HK-2 (cell line): ENCODE measurements at regions not wholly inside any gene's neighbourhood (a gene's known extent, or its start where the extent isn't known, plus 50 kb on each side); places are given as distances from the start of the nearest gene placed in this dataset.
"Not testable (repeated sequence)": the region's sequence is repeated elsewhere in the genome, so short reads cannot be mapped to it uniquely, and the experiment has no call there.

ENCODE experiments used
- DNase-seq: peaks from one replicate; pipeline ENCODE4 v3.0.0-alpha.2; 2018; ENCODE audit not compliant: unreplicated experiment

DNA sequence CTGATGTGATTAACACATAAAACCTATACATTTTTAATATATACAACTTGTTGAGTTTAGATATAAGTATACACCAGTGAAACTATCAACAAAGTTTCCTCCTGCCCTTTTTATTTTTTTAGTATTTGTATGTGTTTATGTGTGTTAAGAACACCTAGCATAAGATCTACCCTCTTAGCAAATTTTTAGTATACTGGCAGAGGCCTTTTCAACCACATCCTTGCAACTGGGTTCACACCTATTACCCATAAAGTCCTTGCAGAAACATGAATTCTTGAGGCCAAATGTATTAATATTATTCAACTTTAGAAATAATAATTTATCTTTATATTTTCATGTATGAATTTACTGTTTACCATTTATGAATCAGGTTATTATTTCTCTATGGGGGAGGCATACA is 119.7 kb upstream of the CRIM1 start:
- DNase-seq, result no peak

DNA sequence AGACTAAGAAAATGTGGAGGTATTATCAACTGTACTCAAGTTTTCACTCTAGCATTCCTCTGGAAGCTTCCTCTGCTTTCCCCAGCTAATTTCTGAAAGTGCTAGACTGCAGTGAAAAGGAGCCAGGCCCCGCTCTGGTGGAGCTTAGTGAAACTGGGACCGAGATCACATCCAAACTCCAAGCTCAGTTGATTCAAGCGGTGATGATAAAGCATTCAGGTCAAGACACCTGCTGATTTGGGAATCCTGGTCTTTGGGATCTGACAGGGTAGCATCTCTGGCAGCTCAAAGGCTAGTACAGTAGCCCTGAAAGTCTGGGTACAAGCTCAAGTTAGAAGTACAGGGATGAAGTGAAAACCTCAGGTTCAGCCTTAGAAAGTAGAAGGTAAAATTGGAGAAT is 120.2 kb upstream of the CRIM1 start:
- no peak for DNase-seq

DNA sequence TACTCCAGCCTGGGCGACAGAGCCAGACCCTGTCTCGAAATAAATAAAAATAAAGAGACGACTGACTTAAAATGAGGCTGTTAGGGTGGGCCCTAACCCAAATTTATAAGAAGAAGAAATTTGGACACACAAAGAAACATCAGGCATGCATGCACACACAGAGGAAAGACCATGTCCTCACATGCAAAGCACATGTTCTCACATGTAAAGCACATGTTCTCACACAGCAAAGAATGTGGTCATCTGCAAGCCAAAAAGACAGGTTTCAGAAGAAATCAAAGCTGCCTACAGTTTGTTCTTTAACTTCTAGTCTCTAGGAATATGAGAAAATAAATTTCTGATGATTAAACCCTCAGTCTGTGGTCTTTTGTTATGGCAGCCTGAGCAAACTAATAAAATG is 132.3 kb upstream of the CRIM1 start:
- no peak for DNase-seq

DNA sequence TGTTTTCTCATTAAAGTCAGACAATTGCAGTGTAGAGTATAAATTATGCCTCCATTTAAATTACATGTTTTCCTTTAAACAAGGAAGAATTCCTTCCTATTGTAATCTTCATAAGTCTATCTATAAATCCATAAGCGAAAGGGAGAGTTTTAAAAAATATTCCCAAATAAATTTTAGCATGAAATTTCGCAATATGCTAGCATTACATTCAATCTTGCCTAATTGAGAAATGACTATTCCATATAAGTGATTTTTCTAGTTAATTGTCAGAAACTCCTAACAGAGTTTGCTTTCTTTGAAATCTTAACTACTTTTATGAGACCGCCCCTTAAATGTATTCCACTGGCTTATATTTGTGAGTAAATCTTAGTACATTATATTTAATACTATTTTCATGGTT is 133.1 kb upstream of the CRIM1 start:
- DNase-seq, result no peak

DNA sequence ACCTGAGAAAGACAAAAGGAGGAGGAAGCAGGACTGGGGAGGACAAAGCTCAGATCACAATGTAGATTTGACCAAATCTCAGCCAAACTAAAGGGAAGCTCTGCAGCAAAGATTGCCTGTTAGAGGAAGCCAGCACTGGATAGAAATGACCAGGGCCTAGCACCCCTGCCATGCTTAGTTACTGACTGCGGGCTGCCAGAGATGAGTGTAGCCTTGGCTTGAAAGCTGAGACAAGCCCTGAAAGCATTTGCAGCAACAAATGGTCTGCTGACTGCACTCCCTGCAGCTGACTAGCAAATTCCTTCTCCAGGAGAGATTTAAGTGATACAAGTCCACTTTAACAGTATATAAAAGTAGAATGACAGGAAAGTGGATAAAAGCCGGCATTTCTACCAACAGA is 140.9 kb upstream of the CRIM1 start:
- DNase-seq, result no peak

DNA sequence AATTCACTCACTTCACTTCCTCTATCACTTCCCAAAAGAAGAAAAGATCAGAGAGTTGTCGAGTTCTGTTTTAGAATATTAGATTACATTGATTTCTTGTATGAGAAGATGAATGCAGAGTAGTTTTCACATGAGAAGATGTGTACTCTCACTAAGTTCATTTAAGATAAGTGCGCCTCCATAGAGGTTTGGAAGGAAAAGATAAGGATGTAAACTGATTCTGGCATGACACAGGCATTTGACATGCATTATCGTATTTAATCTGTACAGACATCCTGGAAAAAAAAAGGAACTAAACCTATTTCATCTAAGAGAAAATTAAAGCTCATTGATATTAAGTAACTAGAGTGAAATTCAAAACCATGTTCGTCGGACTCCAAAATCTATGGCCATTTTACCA is 152.2 kb upstream of the CRIM1 start:
- no peak for DNase-seq

DNA sequence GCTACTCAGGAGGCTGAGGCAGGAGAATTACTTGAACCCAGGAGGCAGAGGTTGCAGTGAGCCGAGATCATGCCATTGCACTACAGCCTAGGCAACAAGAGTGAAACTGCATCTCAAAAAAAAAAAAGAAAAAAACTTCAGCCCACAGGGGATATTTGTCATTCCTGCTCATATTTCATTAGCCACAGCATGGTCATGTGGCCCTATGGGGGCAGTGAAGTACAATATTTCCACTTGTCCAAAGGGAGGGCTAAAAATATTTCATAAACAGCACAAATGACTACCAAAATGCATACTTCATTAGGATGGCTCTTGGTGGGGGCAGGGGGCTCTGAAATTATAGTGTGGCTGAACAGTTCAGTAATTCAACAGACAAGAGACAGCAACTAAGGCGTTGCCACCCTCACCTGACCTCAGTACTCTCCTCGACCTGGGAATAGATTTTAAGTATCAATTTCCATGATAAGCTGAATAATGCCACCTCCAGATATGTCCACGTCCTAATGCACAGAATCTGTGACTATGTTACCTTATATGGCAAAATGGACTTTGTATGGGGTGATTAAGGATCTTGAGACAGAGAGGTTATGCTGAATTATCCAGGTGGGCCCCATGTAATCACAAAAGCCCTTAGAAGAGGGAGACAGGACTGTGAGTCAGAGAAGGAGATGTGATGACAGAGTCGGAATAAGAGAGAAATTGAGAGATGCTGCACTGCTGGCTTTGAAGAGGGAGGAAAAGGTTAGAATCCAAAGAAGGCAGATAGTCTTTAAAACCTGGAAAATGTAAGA is 158.2 kb upstream of the CRIM1 start:
- no peak for DNase-seq

DNA sequence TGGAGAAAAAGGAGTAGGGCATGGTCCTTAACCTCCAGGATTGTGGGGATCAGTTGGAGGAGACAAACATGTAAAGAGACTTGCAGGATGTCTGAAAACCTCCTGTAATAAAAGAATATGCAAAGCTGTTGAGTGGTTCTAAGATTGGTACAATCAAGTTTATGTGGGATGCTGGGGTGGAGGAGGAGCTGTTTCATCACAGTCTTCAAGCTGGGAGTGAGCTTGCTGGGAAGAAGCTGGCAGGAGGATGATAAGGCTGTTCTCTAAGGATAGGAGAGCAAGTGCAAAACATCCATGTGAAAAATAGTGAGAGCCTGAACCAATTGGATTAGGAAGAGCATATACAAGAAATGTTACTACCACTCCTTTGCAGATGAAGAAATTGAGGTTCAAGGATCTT is 161.9 kb upstream of the CRIM1 start:
- no peak for DNase-seq

DNA sequence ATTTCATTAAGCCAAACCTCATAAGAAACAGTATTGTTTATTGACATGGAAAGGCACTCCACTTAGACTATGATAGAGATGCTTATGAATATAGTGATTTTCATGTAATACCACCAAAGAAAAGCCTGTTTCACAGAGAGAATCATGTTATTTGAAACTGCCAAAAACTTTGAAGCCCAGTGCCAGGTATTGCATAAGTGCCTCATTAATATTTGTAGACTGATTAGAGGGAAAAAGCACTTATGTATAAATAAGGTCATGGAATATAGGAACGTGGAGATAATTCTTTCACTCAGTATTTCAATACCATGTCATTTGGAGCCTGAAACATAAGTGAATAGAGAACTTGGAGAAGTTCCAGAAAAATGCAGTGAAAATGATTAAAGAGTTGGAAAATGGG is 162.6 kb upstream of the CRIM1 start:
- no peak for DNase-seq

DNA sequence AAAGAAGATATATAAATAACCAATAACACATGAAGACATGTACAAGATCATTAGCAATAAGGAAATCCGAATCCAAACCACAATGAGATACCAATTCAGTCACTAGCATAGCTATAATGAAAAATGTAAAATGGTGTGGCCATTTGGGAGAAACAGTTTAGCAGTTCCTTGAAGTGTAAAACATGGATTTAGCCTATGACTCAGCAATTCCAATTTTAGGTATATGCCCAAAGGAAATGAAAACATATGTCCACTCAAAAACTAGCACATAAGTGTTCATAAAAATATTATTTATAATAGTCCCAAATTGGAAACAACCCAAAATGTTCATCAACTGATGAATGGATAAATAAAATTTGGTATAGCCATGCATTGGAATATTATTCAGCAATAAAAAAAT is 165.5 kb upstream of the CRIM1 start:
- DNase-seq, result no peak

DNA sequence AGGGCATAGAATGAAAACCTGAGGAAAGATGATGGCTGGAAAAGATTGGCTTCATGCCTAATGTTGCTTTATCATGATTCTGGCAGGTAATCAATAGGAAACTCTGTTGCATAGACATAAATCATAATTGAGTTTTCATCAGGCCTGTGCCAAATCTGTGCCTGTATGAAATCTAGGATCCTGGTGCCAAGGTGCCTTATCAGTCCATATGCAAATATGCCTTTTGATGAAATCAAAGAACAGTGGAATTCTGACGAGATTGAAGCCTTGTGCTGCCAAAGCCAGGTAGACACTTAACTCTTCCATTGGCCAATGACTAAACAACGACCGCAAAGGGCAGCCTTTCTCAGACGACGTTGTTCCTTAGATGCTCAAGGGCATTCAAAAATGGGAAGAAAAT is 170.0 kb upstream of the CRIM1 start:
- no peak for DNase-seq

DNA sequence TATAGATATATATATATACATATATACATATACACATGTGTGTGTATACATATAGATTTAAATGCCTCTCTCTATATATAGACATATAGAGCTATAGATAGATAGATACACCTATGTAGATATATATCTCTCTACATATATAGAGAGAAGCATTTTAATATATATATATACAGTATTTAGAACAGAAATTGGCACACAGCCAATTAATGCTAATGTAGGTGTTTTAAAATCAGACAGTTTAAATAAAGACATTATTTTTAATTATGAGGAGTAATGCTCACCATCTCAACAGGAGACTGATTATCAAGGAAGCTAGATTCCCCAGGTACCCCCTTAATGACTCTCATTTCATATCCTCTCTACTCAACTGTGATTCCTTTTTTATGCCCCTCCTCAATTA is 170.7 kb upstream of the CRIM1 start:
- no peak for DNase-seq

DNA sequence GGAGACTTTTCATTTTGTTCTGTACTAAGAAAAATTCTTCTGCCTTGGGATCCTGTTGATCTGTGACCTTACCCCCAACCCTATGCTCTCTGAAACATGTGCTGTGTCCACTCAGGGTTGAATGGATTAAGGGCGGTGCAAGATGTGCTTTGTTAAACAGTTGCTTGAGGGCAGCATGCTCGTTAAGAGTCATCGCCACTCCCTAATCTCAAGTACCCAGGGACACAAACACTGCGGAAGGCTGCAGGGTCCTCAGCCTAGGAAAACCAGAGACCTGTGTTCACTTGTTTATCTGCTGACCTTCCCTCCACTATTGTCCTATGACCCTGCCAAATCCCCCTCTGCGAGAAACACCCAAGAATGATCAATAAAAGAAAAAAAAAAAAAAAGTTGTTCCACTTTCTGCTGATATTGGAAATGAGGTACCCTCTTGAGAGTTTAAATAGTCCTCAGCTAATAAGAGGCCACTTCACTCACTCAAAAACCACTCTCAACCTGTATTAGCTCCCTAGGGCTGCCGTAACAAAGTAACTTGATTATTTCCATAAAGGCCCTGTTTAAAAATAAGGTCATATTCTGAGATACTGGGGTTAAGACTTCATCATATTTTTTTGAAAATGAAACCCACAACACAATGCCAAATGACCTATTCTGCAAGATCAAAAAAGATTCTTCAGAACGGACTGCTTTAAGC is 174.6 kb upstream of the CRIM1 start:
- not testable (repeated sequence) for DNase-seq

DNA sequence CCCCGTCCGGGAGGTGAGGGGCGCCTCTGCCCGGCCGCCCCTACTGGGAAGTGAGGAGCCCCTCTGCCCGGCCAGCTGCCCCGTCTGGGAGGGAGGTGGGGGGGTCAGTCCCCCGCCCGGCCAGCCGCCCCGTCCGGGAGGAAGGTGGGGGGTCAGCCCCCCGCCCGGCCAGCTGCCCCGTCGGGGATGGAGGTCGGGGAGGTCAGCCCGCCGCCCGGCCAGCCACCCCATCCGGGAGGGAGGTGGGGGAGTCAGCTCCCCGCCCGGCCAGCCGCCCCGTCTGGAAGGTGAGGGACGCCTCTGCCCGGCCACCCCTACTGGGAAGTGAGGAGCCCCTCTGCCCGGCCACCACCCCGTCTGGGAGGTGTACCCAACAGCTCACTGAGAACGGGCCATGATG is 175.3 kb upstream of the CRIM1 start:
- DNase-seq, result not testable (repeated sequence)

DNA sequence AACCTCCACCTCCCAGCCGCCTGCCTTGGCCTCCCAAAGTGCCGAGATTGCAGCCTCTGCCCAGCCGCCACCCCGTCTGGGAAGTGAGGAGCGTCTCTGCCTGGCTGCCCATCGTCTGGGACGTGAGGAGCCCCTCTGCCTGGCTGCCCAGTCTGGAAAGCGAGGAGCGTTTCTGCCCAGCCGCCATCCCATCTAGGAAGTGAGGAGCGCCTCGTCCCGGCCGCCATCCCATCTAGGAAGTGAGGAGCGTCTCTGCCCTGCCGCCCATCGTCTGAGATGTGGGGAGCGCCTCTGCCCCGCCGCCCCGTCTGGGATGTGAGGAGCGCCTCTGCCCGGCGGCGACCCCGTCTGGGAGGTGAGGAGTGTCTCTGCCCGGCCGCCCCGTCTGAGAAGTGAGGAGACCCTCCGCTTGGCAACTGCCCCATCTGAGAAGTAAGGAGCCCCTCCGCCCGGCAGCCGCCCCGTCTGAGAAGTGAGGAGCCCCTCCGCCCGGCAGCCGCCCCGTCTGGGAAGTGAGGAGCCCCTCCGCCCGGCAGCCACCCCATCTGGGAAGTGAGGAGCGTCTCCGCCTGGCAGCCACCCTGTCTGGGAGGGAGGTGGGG is 175.8 kb upstream of the CRIM1 start:
- DNase-seq, result not testable (repeated sequence)

DNA sequence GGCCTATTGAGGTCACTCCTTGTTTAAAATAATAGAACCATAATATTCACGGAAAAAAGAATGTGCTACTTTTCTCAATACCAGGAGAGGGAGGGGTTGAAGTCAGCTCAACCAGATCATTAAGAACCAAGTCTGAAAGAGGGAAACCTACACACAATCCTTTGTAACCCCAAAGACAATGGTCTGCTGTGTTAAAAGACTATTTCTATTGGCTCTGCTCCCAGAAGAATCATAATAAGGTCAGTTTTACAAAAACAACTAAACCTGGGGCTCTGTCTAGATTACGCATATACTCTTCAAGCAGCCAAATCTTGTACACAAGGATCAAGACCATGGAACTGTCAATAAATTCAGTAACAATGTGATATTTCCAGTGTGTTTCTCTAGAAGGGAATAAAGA is 177.2 kb upstream of the CRIM1 start:
- no peak for DNase-seq

DNA sequence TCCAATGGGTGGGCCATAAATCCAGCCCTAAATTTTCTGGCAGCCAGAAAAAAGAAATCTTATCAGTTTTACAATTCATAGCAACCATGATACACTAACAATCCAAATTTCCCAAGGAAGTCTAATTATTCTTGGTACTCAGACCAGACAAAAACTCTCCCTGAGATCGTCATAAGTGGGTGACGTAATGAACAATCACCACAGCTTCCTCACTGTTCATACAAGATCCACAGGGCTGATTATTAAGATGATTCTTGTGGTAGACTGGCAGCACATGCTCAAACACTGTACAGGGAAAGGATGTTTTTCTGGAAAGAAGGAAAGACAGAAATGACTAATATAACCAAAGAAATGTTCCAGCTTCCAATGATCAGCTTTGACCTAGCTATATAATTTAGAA is 178.3 kb upstream of the CRIM1 start:
- DNase-seq, result no peak

DNA sequence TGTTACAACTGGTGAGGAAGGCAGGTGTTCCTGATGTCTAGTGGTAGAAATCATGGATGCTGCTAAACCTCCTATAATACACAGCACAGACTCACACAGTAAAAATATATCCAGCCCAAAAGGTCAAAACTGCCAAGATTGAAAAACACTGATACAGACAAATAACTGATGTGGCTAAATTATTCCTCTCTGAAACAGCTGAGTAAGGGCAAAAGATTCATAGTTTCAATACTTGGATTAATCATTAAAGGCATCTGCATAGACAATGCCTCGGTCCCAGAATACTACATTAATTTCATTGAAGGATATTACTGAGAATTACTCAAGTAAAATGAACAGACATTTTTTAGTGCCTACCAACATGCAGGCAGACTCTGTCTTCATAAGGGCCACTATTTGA is 180.7 kb upstream of the CRIM1 start:
- DNase-seq, result no peak

DNA sequence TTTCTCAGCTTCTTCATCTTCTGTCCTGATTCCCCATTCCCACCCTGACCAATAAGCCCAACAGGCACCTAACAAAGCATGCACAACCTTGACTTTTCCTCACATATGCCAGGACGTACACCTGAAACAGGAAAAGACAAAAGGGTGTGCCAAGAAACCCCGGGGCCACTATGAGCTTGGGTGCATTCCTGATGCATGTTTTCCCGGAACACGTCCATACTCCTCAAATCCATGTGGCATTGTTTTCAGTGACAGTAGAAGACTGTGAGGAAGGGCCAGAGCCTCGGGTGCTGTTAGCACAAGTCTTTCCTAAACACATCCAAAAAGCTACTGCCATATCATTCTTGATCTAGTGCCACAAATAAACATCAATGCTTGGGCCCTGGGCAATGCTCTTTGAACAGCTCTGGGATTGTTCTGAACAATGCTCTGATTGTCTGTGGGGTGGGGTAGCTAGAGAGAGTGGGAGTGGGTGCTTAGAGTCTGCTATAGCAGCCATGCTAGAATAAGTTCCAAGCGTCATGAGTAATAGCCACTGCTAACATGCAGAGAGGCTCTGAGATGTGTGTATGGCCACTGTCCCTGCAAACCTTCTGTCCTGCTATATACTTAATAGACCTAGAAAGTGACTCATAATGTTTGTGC is 181.7 kb upstream of the CRIM1 start:
- no peak for DNase-seq

DNA sequence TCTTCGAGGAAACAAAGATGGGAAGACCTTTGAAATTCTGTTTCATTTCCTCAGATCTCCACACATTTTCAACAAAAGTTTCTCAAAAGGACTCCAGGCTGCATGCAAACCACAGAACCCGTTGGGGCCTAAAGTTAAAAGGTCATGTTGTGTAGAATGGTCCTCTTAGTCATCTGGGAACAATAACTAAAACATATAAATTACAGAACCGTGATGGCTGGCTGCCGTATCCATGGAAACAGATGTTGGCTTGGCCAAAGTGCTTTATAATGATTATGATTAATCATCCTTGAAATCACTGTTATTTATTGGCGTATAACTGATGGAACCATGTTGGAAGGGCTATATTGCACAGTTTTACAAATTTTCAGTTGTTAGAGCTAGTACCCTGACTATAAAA is 182.8 kb upstream of the CRIM1 start:
- DNase-seq, result no peak

DNA sequence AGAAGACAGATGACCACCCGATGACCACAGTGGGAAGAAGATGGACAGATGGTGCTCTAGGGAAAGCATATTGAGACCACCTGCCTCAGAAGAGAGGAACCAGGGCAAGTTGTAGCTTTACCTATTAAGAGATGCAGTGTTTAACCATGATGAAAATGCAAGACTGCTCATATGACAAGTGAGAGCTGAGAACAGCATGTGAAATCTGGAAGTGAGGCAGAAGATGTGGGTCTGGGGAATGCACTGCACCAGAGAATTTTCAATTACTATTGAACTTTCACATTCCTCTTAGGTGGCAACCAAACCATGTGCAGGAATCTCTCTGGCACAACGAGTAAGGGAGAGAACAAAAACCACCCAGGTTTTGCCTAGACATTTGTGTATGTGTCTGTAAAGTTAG is 184.8 kb upstream of the CRIM1 start:
- DNase-seq, result no peak

DNA sequence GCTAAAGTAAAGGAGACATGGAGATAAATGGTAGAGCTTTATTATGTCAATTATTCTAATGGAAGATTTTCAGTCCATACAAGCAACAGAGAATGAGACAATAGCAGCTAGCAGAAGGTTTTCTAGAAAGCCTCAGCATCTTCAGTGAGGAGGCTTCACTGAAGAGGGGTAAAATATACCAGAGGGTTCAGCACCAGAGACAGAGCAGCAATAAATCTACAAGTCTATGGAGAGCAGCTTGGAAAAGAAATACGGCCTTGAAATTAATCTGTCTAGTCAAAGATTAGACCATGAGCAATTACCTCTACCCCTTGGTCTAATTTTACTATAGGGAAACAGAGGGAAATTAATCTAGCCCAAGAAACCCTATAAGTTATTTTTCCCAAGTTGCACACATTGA is 185.7 kb upstream of the CRIM1 start:
- no peak for DNase-seq

DNA sequence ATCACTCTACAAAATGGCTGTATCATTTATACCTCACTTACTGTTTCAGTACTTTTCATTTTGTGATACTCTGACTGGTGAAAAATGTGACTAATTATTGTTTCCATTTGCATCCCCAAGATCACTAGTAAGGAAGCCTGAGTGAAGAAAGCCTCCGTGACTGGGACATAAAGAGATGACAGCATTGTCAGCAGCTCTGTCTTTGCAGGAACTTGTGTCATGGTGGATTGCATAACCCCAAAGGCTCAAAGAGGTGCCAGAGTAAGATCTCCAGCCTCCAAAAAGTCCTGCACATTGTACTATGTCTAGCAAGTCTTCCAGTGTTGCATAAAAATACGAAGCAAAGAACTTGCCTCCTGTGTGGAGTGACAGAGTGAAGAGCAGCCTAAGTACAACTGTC is 187.5 kb upstream of the CRIM1 start:
- no peak for DNase-seq
